ENCODE measurements at regions not wholly inside any gene's neighbourhood (a gene's known extent, or its start where the extent isn't known, plus 50 kb on each side); places are given as distances from the start of the nearest gene placed in this dataset.
A peak's percentile ranks its signal among the peaks of the same experiment; 100 is the strongest.
"Not testable (repeated sequence)": the region's sequence is repeated elsewhere in the genome, so short reads cannot be mapped to it uniquely, and the experiment has no call there.

DNA sequence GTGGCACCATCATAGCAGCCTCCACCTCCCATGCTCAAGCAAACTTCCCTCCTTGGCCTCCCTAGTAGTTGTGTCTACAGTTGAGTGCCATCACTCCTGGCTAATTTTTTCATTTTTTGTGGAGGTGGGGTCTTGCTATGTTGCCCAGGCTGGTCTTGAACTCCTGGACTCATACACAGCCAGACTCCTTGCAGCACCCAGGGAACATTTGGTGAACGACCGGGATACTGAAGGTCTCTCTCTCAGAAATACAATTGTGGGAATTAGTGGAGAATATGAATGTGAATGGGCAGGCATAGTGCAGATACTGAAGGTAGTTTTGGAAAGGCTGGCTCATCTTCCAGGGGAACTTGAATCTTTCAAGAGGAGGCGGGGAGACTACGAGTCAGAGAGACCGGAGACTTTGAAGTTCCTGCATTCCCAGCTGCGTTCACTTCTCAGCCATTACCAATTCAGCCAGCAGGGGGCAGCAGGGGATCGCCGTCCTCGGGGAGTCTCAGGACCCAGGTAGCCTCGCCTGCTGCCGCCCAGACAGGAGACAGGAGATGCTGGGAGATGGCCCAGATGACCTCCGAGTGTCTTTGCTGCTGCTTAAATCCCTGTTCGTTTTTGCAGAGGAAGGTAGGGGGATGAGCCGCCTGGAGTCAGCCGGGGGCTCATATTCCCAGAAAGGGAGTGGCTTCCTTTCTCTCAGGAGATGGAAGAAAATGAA is 68.6 kb downstream of the HAPSTR1 start:
- Histone ChIP-seq H3F3A (ENCODE audit: insufficient read depth) (no peaks in the 10 kb centered on the region), H3K79me2 (ENCODE audit: insufficient read depth, low read length) (no peaks in the 10 kb centered on the region), H3K4me2 (ENCODE audit: low read depth, low read length, poor library complexity, severe bottlenecking) (no peak overlapping the region), H3K27ac (ENCODE audit: low read depth, low read length) (no peak overlapping the region), H2AFZ (ENCODE audit: low read depth, low read length, severe bottlenecking) (no peak overlapping the region), H3K4me3 (ENCODE audit: insufficient read depth, low read length, poor library complexity, severe bottlenecking) (no peak overlapping the region), H3K9me3 (ENCODE audit: insufficient read depth, low read length) (no peaks in the 10 kb centered on the region), H3K9ac (ENCODE audit: low read length) (no peak overlapping the region), H4K20me1 (ENCODE audit: low read depth, low read length) (no peaks in the 10 kb centered on the region), H3K9me2 (replicated peaks; ENCODE audit: insufficient read depth, low read length) (no peaks in the 10 kb centered on the region), H3K27me3 (ENCODE audit: low read length) (no peaks in the 10 kb centered on the region), H3K36me3 (ENCODE audit: low read length) (no peaks in the 10 kb centered on the region)
- TF ChIP-seq, protein P1, sequence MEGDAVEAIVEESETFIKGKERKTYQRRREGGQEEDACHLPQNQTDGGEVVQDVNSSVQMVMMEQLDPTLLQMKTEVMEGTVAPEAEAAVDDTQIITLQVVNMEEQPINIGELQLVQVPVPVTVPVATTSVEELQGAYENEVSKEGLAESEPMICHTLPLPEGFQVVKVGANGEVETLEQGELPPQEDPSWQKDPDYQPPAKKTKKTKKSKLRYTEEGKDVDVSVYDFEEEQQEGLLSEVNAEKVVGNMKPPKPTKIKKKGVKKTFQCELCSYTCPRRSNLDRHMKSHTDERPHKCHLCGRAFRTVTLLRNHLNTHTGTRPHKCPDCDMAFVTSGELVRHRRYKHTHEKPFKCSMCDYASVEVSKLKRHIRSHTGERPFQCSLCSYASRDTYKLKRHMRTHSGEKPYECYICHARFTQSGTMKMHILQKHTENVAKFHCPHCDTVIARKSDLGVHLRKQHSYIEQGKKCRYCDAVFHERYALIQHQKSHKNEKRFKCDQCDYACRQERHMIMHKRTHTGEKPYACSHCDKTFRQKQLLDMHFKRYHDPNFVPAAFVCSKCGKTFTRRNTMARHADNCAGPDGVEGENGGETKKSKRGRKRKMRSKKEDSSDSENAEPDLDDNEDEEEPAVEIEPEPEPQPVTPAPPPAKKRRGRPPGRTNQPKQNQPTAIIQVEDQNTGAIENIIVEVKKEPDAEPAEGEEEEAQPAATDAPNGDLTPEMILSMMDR (IDR thresholded peaks at IDR 0.05; ENCODE audit: insufficient read depth, low read length, poor library complexity, severe bottlenecking), result peak; percentile 29
- TF ChIP-seq EZH2phosphoT487 (conservative IDR thresholded peaks at IDR 0.05; ENCODE audit: low read length), result no peak

DNA sequence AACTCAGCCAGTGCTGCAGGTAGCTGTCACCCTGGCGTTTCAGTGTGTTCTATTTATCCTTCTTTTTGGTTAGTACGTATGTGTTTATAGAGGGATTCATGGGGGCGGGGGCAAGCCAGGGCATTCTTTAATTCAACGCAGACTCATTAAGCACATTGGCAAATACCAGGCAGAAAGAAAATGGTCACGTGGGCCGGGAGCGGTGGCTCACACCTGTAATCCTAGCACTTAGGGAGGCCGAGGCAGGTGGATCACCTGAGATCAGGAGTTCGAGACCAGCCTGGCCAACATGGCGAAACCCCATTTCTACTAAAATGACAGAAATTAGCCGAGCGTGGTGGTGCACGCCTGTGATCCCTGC is 69.1 kb downstream of the HAPSTR1 start:
- H3K9me2 ChIP-seq (replicated peaks; ENCODE audit: insufficient read depth, low read length), result no peaks in the 10 kb centered on the region
- H3K36me3 ChIP-seq (ENCODE audit: low read length), result no peaks in the 10 kb centered on the region
- H2AFZ ChIP-seq (ENCODE audit: low read depth, low read length, severe bottlenecking), result no peak overlapping the region
- no peaks in the 10 kb centered on the region for H3K79me2 ChIP-seq (ENCODE audit: insufficient read depth, low read length)
- H3F3A ChIP-seq (ENCODE audit: insufficient read depth), result no peaks in the 10 kb centered on the region
- no peaks in the 10 kb centered on the region for H3K9me3 ChIP-seq (ENCODE audit: insufficient read depth, low read length)
- H3K4me3 ChIP-seq (ENCODE audit: insufficient read depth, low read length, poor library complexity, severe bottlenecking), result no peak overlapping the region
- no peaks in the 10 kb centered on the region for H3K27me3 ChIP-seq (ENCODE audit: low read length)
- H3K4me2 ChIP-seq (ENCODE audit: low read depth, low read length, poor library complexity, severe bottlenecking), result no peak overlapping the region
- no peak overlapping the region for H3K27ac ChIP-seq (ENCODE audit: low read depth, low read length)
- no peak for TF ChIP-seq EZH2phosphoT487 (conservative IDR thresholded peaks at IDR 0.05; ENCODE audit: low read length)
- TF ChIP-seq, protein P1 (IDR thresholded peaks at IDR 0.05; ENCODE audit: insufficient read depth, low read length, poor library complexity, severe bottlenecking), result no peak
- H4K20me1 ChIP-seq (ENCODE audit: low read depth, low read length), result no peaks in the 10 kb centered on the region
- no peak overlapping the region for H3K9ac ChIP-seq (ENCODE audit: low read length)

DNA sequence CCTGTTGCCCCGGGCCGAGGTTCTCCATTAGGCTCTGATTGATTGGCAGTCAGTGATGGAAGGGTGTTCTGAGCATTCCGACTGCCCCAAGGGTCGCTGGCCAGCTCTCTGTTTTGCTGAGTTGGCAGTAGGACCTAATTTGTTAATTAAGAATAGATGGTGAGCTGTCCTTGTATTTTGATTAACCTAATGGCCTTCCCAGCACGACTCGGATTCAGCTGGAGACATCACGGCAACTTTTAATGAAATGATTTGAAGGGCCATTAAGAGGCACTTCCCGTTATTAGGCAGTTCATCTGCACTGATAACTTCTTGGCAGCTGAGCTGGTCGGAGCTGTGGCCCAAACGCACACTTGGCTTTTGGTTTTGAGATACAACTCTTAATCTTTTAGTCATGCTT is 74.2 kb downstream of the HAPSTR1 start:
- Histone ChIP-seq H3K79me2 (ENCODE audit: insufficient read depth, low read length) (no peaks in the 10 kb centered on the region), H3K27ac (ENCODE audit: low read depth, low read length) (no peak overlapping the region), H3K9me3 (ENCODE audit: insufficient read depth, low read length) (no peaks in the 10 kb centered on the region), H3F3A (ENCODE audit: insufficient read depth) (no peaks in the 10 kb centered on the region), H3K36me3 (ENCODE audit: low read length) (no peaks in the 10 kb centered on the region), H3K4me3 (ENCODE audit: insufficient read depth, low read length, poor library complexity, severe bottlenecking) (no peak overlapping the region), H3K9me2 (replicated peaks; ENCODE audit: insufficient read depth, low read length) (no peaks in the 10 kb centered on the region), H3K9ac (ENCODE audit: low read length) (no peak overlapping the region), H4K20me1 (ENCODE audit: low read depth, low read length) (no peaks in the 10 kb centered on the region), H2AFZ (ENCODE audit: low read depth, low read length, severe bottlenecking) (no peak overlapping the region), H3K4me2 (ENCODE audit: low read depth, low read length, poor library complexity, severe bottlenecking) (no peak overlapping the region), H3K27me3 (ENCODE audit: low read length) (no peaks in the 10 kb centered on the region)
- TF ChIP-seq, protein P1 (IDR thresholded peaks at IDR 0.05; ENCODE audit: insufficient read depth, low read length, poor library complexity, severe bottlenecking), result no peak
- TF ChIP-seq EZH2phosphoT487 (conservative IDR thresholded peaks at IDR 0.05; ENCODE audit: low read length), result no peak

DNA sequence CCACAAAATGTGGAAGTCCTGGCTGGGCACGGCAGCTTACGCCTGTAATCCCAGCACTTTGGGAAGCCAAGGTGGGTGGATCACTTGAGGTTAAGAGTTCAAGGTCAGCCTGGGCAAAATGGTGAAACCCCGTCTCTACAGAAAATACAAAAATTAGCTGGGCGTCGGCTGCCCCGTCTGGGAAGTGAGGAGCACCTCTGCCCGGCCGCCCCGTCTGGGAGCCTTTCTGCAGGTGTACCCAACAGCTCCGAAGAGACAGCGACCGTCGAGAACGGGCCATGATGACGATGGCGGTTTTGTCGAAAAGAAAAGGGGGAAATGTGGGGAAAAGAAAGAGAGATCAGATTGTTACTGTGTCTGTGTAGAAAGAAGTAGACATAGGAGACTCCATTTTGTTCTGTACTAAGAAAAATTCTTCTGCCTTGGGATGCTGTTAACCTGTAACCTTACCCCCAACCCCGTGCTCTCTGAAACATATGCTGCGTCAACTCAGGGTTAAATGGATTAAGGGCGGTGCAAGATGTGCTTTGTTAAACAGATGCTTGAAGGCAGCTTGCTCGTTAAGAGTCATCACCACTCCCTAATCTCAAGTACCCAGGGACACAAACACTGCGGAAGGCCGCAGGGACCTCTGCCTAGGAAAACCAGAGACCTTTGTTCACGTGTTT is 75.0 kb downstream of the HAPSTR1 start:
- not testable (repeated sequence) for H3K9me2 ChIP-seq (replicated peaks; ENCODE audit: insufficient read depth, low read length); H3K27ac ChIP-seq (ENCODE audit: low read depth, low read length); H3F3A ChIP-seq (ENCODE audit: insufficient read depth); H3K79me2 ChIP-seq (ENCODE audit: insufficient read depth, low read length); H4K20me1 ChIP-seq (ENCODE audit: low read depth, low read length); H3K4me2 ChIP-seq (ENCODE audit: low read depth, low read length, poor library complexity, severe bottlenecking); H3K9ac ChIP-seq (ENCODE audit: low read length); H3K9me3 ChIP-seq (ENCODE audit: insufficient read depth, low read length); H3K36me3 ChIP-seq (ENCODE audit: low read length); H2AFZ ChIP-seq (ENCODE audit: low read depth, low read length, severe bottlenecking); H3K27me3 ChIP-seq (ENCODE audit: low read length); H3K4me3 ChIP-seq (ENCODE audit: insufficient read depth, low read length, poor library complexity, severe bottlenecking)
